H9 (cell line): ENCODE measurements at regions not wholly inside any gene's neighbourhood (a gene's known extent, or its start where the extent isn't known, plus 50 kb on each side); places are given as distances from the start of the nearest gene placed in this dataset.

Experiments used
- DNase-seq: peaks from one replicate; pipeline ENCODE4 v3.0.0-alpha.2; 2017
- H2AFZ ChIP-seq: one replicate; pipeline ENCODE4 v1.6.1; 2013; ENCODE audit warnings: mild to moderate bottlenecking, low read length, control low read depth, moderate library complexity
- H2AK5ac ChIP-seq: 2 replicates; pipeline ENCODE4 v1.6.1; 2013; ENCODE audit warnings: low read length, control low read depth, mixed read lengths; ENCODE audit not compliant: insufficient read length
- H2BK120ac ChIP-seq: one replicate; pipeline ENCODE4 v1.6.1; 2013; ENCODE audit warnings: low read depth, mild to moderate bottlenecking, low read length, control low read depth, inconsistent platforms; ENCODE audit not compliant: poor library complexity, severe bottlenecking
- H2BK12ac ChIP-seq: 2 replicates; pipeline ENCODE4 v1.6.1; 2013; ENCODE audit warnings: low read length, control low read depth, mixed read lengths, low read depth; ENCODE audit not compliant: insufficient read length
- H2BK15ac ChIP-seq: 2 replicates; pipeline ENCODE4 v1.6.1; 2013; ENCODE audit warnings: low read depth, low read length, control low read depth
- H2BK20ac ChIP-seq: one replicate; pipeline ENCODE4 v1.6.1; 2013; ENCODE audit warnings: low read depth, mild to moderate bottlenecking, low read length, control low read depth, inconsistent platforms; ENCODE audit not compliant: poor library complexity, severe bottlenecking
- H2BK5ac ChIP-seq: 2 replicates; pipeline ENCODE4 v1.6.1; 2013; ENCODE audit warnings: low read length, control low read depth, mixed read lengths; ENCODE audit not compliant: insufficient read length
- H3K14ac ChIP-seq: 2 replicates; pipeline ENCODE4 v1.6.1; 2013; ENCODE audit warnings: low read length, control low read depth; ENCODE audit not compliant: insufficient read depth
- H3K18ac ChIP-seq: 2 replicates; pipeline ENCODE4 v1.6.1; 2013; ENCODE audit warnings: low read depth, mild to moderate bottlenecking, mixed read lengths, low read length, control low read depth; ENCODE audit not compliant: insufficient read length
- H3K23ac ChIP-seq: 2 replicates; pipeline ENCODE4 v1.6.1; 2013; ENCODE audit warnings: low read length, control low read depth, mixed read lengths, low read depth; ENCODE audit not compliant: insufficient read length
- H3K23me2 ChIP-seq: 2 replicates; pipeline ENCODE4 v1.6.1; 2013; ENCODE audit warnings: low read depth, mild to moderate bottlenecking, mixed read lengths, low read length, control low read depth; ENCODE audit not compliant: insufficient read length, poor library complexity, severe bottlenecking
- H3K27ac ChIP-seq: 2 replicates; pipeline ENCODE4 v1.5.1; 2013; ENCODE audit warnings: low read length, control low read depth, mixed read lengths, low read depth; ENCODE audit not compliant: insufficient read length
- H3K27me3 ChIP-seq: 2 replicates; pipeline ENCODE4 v1.6.1; 2013; ENCODE audit warnings: low read length, control low read depth, inconsistent platforms; ENCODE audit not compliant: insufficient read depth
- H3K4ac ChIP-seq: 2 replicates; pipeline ENCODE4 v1.6.1; 2013; ENCODE audit warnings: low read depth, mild to moderate bottlenecking, control low read depth, inconsistent platforms, low read length, moderate library complexity
- H3K4me1 ChIP-seq: 2 replicates; pipeline ENCODE4 v1.6.1; 2013; ENCODE audit warnings: low read length, control low read depth, inconsistent platforms; ENCODE audit not compliant: insufficient read depth
- H3K4me2 ChIP-seq: 2 replicates; pipeline ENCODE4 v1.6.1; 2013; ENCODE audit warnings: low read length, control low read depth, mixed read lengths; ENCODE audit not compliant: insufficient read length, insufficient read depth
- H3K56ac ChIP-seq: 2 replicates; pipeline ENCODE4 v1.6.1; 2013; ENCODE audit warnings: low read depth, mild to moderate bottlenecking, mixed read lengths, low read length, control low read depth; ENCODE audit not compliant: insufficient read length
- H3K79me1 ChIP-seq: 2 replicates; pipeline ENCODE4 v1.6.1; 2013; ENCODE audit warnings: low read depth, mild to moderate bottlenecking, moderate library complexity, low read length, control low read depth, inconsistent platforms; ENCODE audit not compliant: insufficient read depth, poor library complexity, severe bottlenecking
- H3K79me2 ChIP-seq: 2 replicates; pipeline ENCODE4 v1.6.1; 2013; ENCODE audit warnings: low read length, control low read depth, inconsistent platforms; ENCODE audit not compliant: insufficient read depth
- H3K9ac ChIP-seq: 2 replicates; pipeline ENCODE4 v1.6.1; 2013; ENCODE audit warnings: low read length, control low read depth, mixed read lengths; ENCODE audit not compliant: insufficient read length; ENCODE audit errors: extremely low read depth
- H3K9me3 ChIP-seq: one replicate; pipeline ENCODE4 v1.6.1; 2013; ENCODE audit warnings: low read depth, low read length, inconsistent platforms; ENCODE audit not compliant: control insufficient read depth
- H3T11ph ChIP-seq: one replicate; pipeline ENCODE4 v1.6.1; 2013; ENCODE audit warnings: mild to moderate bottlenecking, low read length, control low read depth, inconsistent platforms
- H4K20me1 ChIP-seq: one replicate; pipeline ENCODE4 v1.6.1; 2013; ENCODE audit not compliant: control insufficient read depth, insufficient read length, insufficient read depth
- H4K5ac ChIP-seq: 2 replicates; pipeline ENCODE4 v1.6.1; 2013; ENCODE audit warnings: low read depth, mild to moderate bottlenecking, mixed read lengths, low read length, control low read depth; ENCODE audit not compliant: insufficient read length
- H4K8ac ChIP-seq: replicated peaks from 2 replicates; pipeline ENCODE4 v1.6.1; 2013; ENCODE audit warnings: low read length, control low read depth, mixed read lengths, low read depth; ENCODE audit not compliant: insufficient read length
- H4K91ac ChIP-seq: 2 replicates; pipeline ENCODE4 v1.6.1; 2013; ENCODE audit warnings: low read depth, mild to moderate bottlenecking, moderate library complexity, mixed read lengths, low read length, control low read depth; ENCODE audit not compliant: insufficient read length
- H3K27ac Mint-ChIP-seq, 3 experiments: 2 replicates in 2 of 3; 3 replicates in 1 of 3; pipeline ENCODE4 v1.8.0; 2020 to 2021; ENCODE audit warnings: mixed read lengths in 3 of 3, mild to moderate bottlenecking in 1 of 3, moderate library complexity in 1 of 3
- H3K27me3 Mint-ChIP-seq: 2 replicates; pipeline ENCODE4 v1.8.0; 2021; ENCODE audit warnings: low read depth, mild to moderate bottlenecking, moderate library complexity, mixed read lengths
- H3K36me3 Mint-ChIP-seq, 3 experiments: 2 replicates in 2 of 3; 3 replicates in 1 of 3; pipeline ENCODE4 v1.8.0; 2020 to 2021; ENCODE audit warnings: low read depth in 3 of 3, mixed read lengths in 3 of 3; ENCODE audit not compliant: insufficient read depth in 1 of 3
- H3K4me1 Mint-ChIP-seq, 2 experiments: 2 replicates each; pipeline ENCODE4 v1.8.0; 2020; ENCODE audit warnings: mixed read lengths in 2 of 2
- H3K4me3 Mint-ChIP-seq, 2 experiments: 2 replicates in 1 of 2; 3 replicates in 1 of 2; pipeline ENCODE4 v1.8.0; 2020 to 2021; ENCODE audit warnings: mild to moderate bottlenecking in 2 of 2, mixed read lengths in 2 of 2, moderate library complexity in 1 of 2
- H3K9me3 Mint-ChIP-seq, 2 experiments: 2 replicates in 1 of 2; 3 replicates in 1 of 2; pipeline ENCODE4 v1.8.0; 2020; ENCODE audit warnings: mild to moderate bottlenecking in 2 of 2, mixed read lengths in 2 of 2, moderate library complexity in 1 of 2
- WGBS: extraction: QIAGEN DNeasy Blood & Tissue Kit; methylation state at CpG from one replicate; pipeline ENCODE4 v1.1.7; 2013; ENCODE audit warnings: missing lambda C conversion rate, low lambda C conversion rate, mixed read lengths; ENCODE audit not compliant: insufficient read length; ENCODE audit errors: extremely low coverage; 5-methylcytosine and 5-hydroxymethylcytosine counted together
- TF ChIP-seq, protein P1 (sequence below): fragments of 200-600 bp; sonication (generic); conservative IDR thresholded peaks from 3 replicates; pipeline ENCODE4 v1.8.0; 2021; ENCODE audit warnings: antibody characterized with exemption, mild to moderate bottlenecking

DNA sequence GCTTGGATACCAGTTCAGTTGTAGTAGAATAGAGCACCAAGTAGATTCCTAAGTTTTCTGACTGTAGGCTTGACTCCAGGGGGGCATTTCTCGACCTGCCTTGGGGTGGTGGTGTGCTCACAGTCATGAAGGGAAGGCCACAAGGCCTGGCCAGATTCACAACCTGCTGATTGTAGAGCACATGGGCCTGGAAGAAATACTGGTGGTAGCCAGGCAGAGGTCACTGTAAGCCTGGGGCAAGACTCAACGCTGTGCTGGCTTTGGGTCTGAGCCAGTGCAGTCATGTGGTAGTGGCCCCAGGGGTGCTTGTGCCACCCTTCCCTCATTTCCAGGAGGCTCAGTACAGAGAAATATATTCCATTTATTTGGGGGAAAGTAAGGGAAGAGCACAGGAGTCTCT lies 832.3 kb upstream of the SLC10A2 start:
- Histone ChIP-seq H3T11ph (no peak overlapping the region), H3K18ac (no peak overlapping the region), H2AK5ac (no peak overlapping the region), H3K14ac (no peak overlapping the region; the same call in 1 of the 2 replicates), H3K4me2 (no peak overlapping the region), H2BK20ac (no peak overlapping the region), H3K9me3 (no peaks in the 10 kb centered on the region), H2BK120ac (no peak overlapping the region), H4K20me1 (no peaks in the 10 kb centered on the region), H3K4ac (no peak overlapping the region), H2BK5ac (no peak overlapping the region), H3K79me1 (no peaks in the 10 kb centered on the region), H3K27me3 (no peaks in the 10 kb centered on the region), H3K23ac (no peak overlapping the region), H3K23me2 (no peaks in the 10 kb centered on the region), H4K5ac (no peak overlapping the region), H2AFZ (no peak overlapping the region), H3K4me1 (no peaks in the 10 kb centered on the region), H4K91ac (no peak overlapping the region), H3K79me2 (no peaks in the 10 kb centered on the region), H2BK12ac (no peak overlapping the region), H3K27ac (no peak overlapping the region), H3K56ac (no peak overlapping the region), H3K9ac (no peak overlapping the region), H2BK15ac (no peak overlapping the region), H4K8ac (no peak overlapping the region)
- H3K9me3 Mint-ChIP-seq: no peaks in the 10 kb centered on the region; a peak in 1 of 5 replicates
- TF ChIP-seq, protein P1, sequence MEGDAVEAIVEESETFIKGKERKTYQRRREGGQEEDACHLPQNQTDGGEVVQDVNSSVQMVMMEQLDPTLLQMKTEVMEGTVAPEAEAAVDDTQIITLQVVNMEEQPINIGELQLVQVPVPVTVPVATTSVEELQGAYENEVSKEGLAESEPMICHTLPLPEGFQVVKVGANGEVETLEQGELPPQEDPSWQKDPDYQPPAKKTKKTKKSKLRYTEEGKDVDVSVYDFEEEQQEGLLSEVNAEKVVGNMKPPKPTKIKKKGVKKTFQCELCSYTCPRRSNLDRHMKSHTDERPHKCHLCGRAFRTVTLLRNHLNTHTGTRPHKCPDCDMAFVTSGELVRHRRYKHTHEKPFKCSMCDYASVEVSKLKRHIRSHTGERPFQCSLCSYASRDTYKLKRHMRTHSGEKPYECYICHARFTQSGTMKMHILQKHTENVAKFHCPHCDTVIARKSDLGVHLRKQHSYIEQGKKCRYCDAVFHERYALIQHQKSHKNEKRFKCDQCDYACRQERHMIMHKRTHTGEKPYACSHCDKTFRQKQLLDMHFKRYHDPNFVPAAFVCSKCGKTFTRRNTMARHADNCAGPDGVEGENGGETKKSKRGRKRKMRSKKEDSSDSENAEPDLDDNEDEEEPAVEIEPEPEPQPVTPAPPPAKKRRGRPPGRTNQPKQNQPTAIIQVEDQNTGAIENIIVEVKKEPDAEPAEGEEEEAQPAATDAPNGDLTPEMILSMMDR: 0 out of 3 replicates have a peak, but pooled peaks have one; percentile 19
- H3K27me3 Mint-ChIP-seq: no peaks in the 10 kb centered on the region
- peak; percentile 33 for DNase-seq
- no CpG with 5 or more reads among the region's 2 CpGs for WGBS
- H3K4me1 Mint-ChIP-seq: no peaks in the 10 kb centered on the region
- no peaks in the 10 kb centered on the region for H3K36me3 Mint-ChIP-seq
- no peak overlapping the region for H3K4me3 Mint-ChIP-seq
- H3K27ac Mint-ChIP-seq: peak overlapping the region in 1 of 3 experiments; percentile 26; a peak in 1 of 7 replicates
